Pancreas (tissue), 10 donors: ENCODE measurements at regions not wholly inside any gene's neighbourhood (a gene's known extent, or its start where the extent isn't known, plus 50 kb on each side); places are given as distances from the start of the nearest gene placed in this dataset.

Experiments
- ATAC-seq, 4 donors: fragments of 200-7000 bp; cut with Tn5 transposase; one replicate each; pipeline versions ENCODE4 v1.8.0 to v1.9.1; 2020; ENCODE audit warnings: mild to moderate bottlenecking in 4 of 4, moderate library complexity in 4 of 4
- DNase-seq, 6 donors: peaks; one replicate each; pipeline ENCODE4 v3.0.0-alpha.2; 2020
- FAIRE-seq: peaks from 2 replicates; lab custom pipeline; 2012; peaks lifted over from hg19 to GRCh38; lab: Jason Lieb, UNC
- H3K27ac ChIP-seq, 4 donors: fragments of 200-600 bp; sonication (generic); 1 replicate in 3 of 4; 2 replicates in 1 of 4; pipeline versions ENCODE4 v1.5.0 to v1.8.0; 2020
- H3K27me3 ChIP-seq, 4 donors: fragments of 200-600 bp; one replicate each; pipeline ENCODE4 v1.8.0; 2021
- H3K36me3 ChIP-seq, 3 donors: fragments of 200-600 bp; sonication (generic) in 1 of 3; one replicate each; pipeline versions ENCODE4 v1.5.0 to v1.8.0; 2020 to 2021
- H3K4me1 ChIP-seq, 3 donors: fragments of 200-600 bp; one replicate each; pipeline ENCODE4 v1.8.0; 2021
- H3K4me3 ChIP-seq, 4 donors: fragments of 200-600 bp; sonication (generic) in 2 of 4; one replicate each; pipeline versions ENCODE4 v1.5.0 to v1.8.0; 2020 to 2021
- H3K9me3 ChIP-seq, 4 donors: fragments of 200-600 bp; one replicate each; pipeline ENCODE4 v1.8.0; 2021
- WGBS, 2 donors: extraction: QIAGEN DNeasy Blood & Tissue Kit; methylation state at CpG; one replicate each; pipeline ENCODE4 v1.1.7; 2013; 5-methylcytosine and 5-hydroxymethylcytosine counted together
- intact Hi-C, 3 donors: fragments of 100-400 bp; cut with DNase I; formaldehyde crosslinking; loops; one replicate each; pipeline versions ENCODE4 v1.11.1 to v1.14.2; 2022
- TF ChIP-seq, protein P1 (sequence below), 4 donors: fragments of 200-600 bp; sonication (generic) in 3 of 4; IDR thresholded peaks; one replicate each; pipeline versions ENCODE4 v1.5.0 to v1.8.0; 2021; ENCODE audit warnings: antibody characterized with exemption in 4 of 4
- donor health status: healthy with polysubstance abuse.
- donor health status: DM: no; HTN: no; CAD: no; lungs with moderate emphysema.
- donor health status: DM: no; HTN: no; CAD: no.
- donor health status: control.
- donor health status: control.
- donor health status: Bipolar disorder and iron deficiency.
- donor health status: DM: yes; HTN: yes; CAD: no.
- donor health status: DM: no; HTN: no; CAD: no.
- donor health status: DM: no; HTN: no; CAD: no.
- donor health status: DM: yes; HTN: yes; CAD: no.

DNA sequence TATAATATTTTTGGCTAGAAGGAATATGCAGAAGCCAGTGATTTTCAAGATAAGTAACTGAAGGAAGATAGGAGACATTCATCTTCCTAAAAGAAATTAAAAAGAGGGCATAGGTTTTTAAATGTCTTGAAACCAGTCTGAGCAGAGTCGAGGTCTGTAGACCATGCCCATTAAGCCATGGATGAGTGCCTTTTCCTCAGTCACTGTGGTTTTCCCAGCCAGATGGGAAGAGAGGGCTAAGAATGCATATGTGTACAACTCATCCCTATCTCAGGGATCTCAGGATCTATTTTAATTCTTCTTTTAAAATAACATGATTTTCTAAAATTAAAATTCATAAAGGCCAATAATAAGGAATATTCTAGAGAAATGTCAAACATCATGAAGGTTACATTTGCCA, 112.8 kb downstream of the PPP1R3A start:
- H3K27ac ChIP-seq, result no peak overlapping the region
- no peaks in the 10 kb centered on the region for H3K4me1 ChIP-seq
- TF ChIP-seq, protein P1, sequence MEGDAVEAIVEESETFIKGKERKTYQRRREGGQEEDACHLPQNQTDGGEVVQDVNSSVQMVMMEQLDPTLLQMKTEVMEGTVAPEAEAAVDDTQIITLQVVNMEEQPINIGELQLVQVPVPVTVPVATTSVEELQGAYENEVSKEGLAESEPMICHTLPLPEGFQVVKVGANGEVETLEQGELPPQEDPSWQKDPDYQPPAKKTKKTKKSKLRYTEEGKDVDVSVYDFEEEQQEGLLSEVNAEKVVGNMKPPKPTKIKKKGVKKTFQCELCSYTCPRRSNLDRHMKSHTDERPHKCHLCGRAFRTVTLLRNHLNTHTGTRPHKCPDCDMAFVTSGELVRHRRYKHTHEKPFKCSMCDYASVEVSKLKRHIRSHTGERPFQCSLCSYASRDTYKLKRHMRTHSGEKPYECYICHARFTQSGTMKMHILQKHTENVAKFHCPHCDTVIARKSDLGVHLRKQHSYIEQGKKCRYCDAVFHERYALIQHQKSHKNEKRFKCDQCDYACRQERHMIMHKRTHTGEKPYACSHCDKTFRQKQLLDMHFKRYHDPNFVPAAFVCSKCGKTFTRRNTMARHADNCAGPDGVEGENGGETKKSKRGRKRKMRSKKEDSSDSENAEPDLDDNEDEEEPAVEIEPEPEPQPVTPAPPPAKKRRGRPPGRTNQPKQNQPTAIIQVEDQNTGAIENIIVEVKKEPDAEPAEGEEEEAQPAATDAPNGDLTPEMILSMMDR (IDR thresholded peaks at IDR 0.05), result no peak
- no peaks in the 10 kb centered on the region for H3K9me3 ChIP-seq
- H3K27me3 ChIP-seq, result no peaks in the 10 kb centered on the region
- FAIRE-seq (no peak), ATAC-seq (no peak), DNase-seq (no peak)
- H3K4me3 ChIP-seq, result no peak overlapping the region
- no peaks in the 10 kb centered on the region for H3K36me3 ChIP-seq
- intact Hi-C loops, result no loop called here
- 39 to 50% methylated on average over 1 of the region's 1 CpG for WGBS, 2 donors

GRCh38 chr7:113804475-113805095, 114.2 kb downstream of the PPP1R3A start:
- no peaks in the 10 kb centered on the region for H3K27me3 ChIP-seq
- FAIRE-seq, result no peak

GRCh38 chr7:113801751-113802150, 117.1 kb downstream of the PPP1R3A start:
- TF ChIP-seq, protein P1 (IDR thresholded peaks at IDR 0.05), result no peak
- H3K27me3 ChIP-seq, result no peaks in the 10 kb centered on the region
- no peak overlapping the region for H3K4me3 ChIP-seq
- no peaks in the 10 kb centered on the region for H3K36me3 ChIP-seq
- no peak for ATAC-seq
- no peak overlapping the region for H3K27ac ChIP-seq
- DNase-seq, result no peak
- no peaks in the 10 kb centered on the region for H3K4me1 ChIP-seq
- H3K9me3 ChIP-seq, result no peaks in the 10 kb centered on the region
- no peak for FAIRE-seq
- intact Hi-C loops, result no loop called here
- 60 to 73% methylated on average over 1 of the region's 1 CpG for WGBS, 2 donors

More at GRCh38 chr7:113804475-113805095, 114.2 kb downstream of the PPP1R3A start:
- ATAC-seq (no peak), DNase-seq (no peak)
- TF ChIP-seq, protein P1 (IDR thresholded peaks at IDR 0.05), result no peak
- Histone ChIP-seq H3K27ac (no peak overlapping the region), H3K36me3 (no peaks in the 10 kb centered on the region), H3K9me3 (no peaks in the 10 kb centered on the region), H3K4me3 (no peak overlapping the region), H3K4me1 (no peaks in the 10 kb centered on the region)
- WGBS, 2 donors, result 65 to 70% methylated on average over 6 of the region's 6 CpGs
- intact Hi-C loops, result no loop called here

- H3K27me3 ChIP-seq, result no peaks in the 10 kb centered on the region
- FAIRE-seq, result no peak
- 43 to 63% methylated on average over 2 of the region's 2 CpGs for WGBS, 2 donors
These were observed 118.0 kb downstream of the PPP1R3A start for GRCh38 chr7:113800826-113801225.

DNA sequence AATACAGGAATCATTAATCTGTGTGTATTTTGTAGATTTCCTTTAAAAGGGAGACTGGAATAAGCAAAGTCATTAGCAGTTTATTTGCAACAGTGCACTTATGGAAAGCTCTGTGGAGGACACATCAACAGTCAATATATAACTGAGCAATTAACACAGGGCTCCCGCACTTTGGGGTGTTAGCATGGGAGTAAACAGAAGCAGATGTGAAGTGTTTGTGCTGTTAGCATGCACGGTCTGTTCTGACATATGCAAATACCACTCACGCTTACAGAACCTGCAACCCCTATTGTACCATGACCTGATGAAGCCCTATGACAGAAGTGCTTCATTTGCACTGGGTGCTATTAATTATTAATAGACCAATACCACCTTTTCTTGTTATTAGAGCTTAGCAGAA, 118.9 kb downstream of the PPP1R3A start:
- no peaks in the 10 kb centered on the region for H3K36me3 ChIP-seq
- DNase-seq, result no peak
- no peak for FAIRE-seq
- WGBS, 2 donors, result 30 to 35% methylated on average over 3 of the region's 3 CpGs
- no peaks in the 10 kb centered on the region for H3K27me3 ChIP-seq
- H3K4me1 ChIP-seq, result no peaks in the 10 kb centered on the region
- no peaks in the 10 kb centered on the region for H3K9me3 ChIP-seq
- intact Hi-C loops, result no loop called here
- TF ChIP-seq, protein P1 (IDR thresholded peaks at IDR 0.05), result no peak
- H3K4me3 ChIP-seq, result no peak overlapping the region
- peak in 3 of 4 donors; percentile 17 to 88 (median 84) for ATAC-seq
- no peak overlapping the region for H3K27ac ChIP-seq

More at GRCh38 chr7:113800826-113801225, 118.0 kb downstream of the PPP1R3A start:
- DNase-seq (no peak), ATAC-seq (no peak)
- Histone ChIP-seq H3K4me3 (no peak overlapping the region), H3K36me3 (no peaks in the 10 kb centered on the region), H3K9me3 (no peaks in the 10 kb centered on the region), H3K4me1 (no peaks in the 10 kb centered on the region), H3K27ac (no peak overlapping the region)
- intact Hi-C loops, result no loop called here
- TF ChIP-seq, protein P1 (IDR thresholded peaks at IDR 0.05), result no peak
